ENCODE measurements at regions not wholly inside any gene's neighbourhood (a gene's known extent, or its start where the extent isn't known, plus 50 kb on each side); places are given as distances from the start of the nearest gene placed in this dataset.

GRCh38 chr14:25237845-25238244, 187.9 kb upstream of the STXBP6 start:
- no peaks in the 10 kb centered on the region for H3K27me3 Mint-ChIP-seq
- POLR2A ChIA-PET = no interaction called here

GRCh38 chr14:25233613-25234012, 183.7 kb upstream of the STXBP6 start:
- Mint-ChIP-seq H3K27me3 (no peaks in the 10 kb centered on the region), H3K4me3 (no peak overlapping the region)
- POLR2A ChIA-PET = no interaction called here

More at GRCh38 chr14:25237845-25238244, 187.9 kb upstream of the STXBP6 start:
- H3K9me3 Mint-ChIP-seq = no peaks in the 10 kb centered on the region
- no peak overlapping the region for H3K4me3 Mint-ChIP-seq
- DNase-seq = no peak
- H3K4me1 Mint-ChIP-seq = no peaks in the 10 kb centered on the region
- CTCF ChIA-PET = no interaction called here
- H3K27ac Mint-ChIP-seq = no peak overlapping the region
- H3K36me3 Mint-ChIP-seq (ENCODE audit: low read depth) = no peaks in the 10 kb centered on the region

DNA sequence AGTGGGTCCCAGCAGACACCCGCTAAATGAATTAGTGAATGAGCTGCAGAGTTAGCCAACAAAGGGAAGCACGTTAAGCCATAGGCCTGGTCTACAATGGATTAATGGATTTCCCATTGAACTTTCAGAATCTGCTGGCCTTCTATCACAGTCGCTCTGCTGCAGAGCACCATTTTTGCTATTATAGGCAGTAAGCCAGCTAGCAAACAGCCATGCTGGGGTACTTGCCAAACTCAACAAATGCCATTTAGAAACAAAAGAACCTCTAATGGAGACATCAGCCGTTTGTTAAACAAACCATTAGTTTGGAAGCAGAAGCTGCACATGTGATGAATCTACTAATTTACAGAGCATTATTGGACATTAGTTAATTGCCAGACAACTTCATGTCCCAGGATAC, 181.1 kb upstream of the STXBP6 start:
- H3K27me3 Mint-ChIP-seq = no peaks in the 10 kb centered on the region
- CTCF ChIA-PET = no interaction called here
- POLR2A ChIA-PET = no interaction called here
- no peaks in the 10 kb centered on the region for H3K36me3 Mint-ChIP-seq (ENCODE audit: low read depth)
- H3K4me1 Mint-ChIP-seq = no peaks in the 10 kb centered on the region
- no peaks in the 10 kb centered on the region for H3K9me3 Mint-ChIP-seq
- DNase-seq = no peak
- H3K27ac Mint-ChIP-seq = no peak overlapping the region
- no peak overlapping the region for H3K4me3 Mint-ChIP-seq

More at GRCh38 chr14:25233613-25234012, 183.7 kb upstream of the STXBP6 start:
- Mint-ChIP-seq H3K9me3 (no peaks in the 10 kb centered on the region), H3K36me3 (ENCODE audit: low read depth) (no peaks in the 10 kb centered on the region), H3K4me1 (no peaks in the 10 kb centered on the region), H3K27ac (no peak overlapping the region)
- no peak for DNase-seq
- CTCF ChIA-PET = no interaction called here

- H3K27me3 Mint-ChIP-seq = no peaks in the 10 kb centered on the region
- no peaks in the 10 kb centered on the region for H3K9me3 Mint-ChIP-seq
- CTCF ChIA-PET = no interaction called here
Observed at GRCh38 chr14:25226214-25226613, 176.3 kb upstream of the STXBP6 start.

GRCh38 chr14:25222256-25222655, 172.3 kb upstream of the STXBP6 start:
- ChIA-PET POLR2A (no interaction called here), CTCF (interaction anchor here (0.8 kb wide), 1 partner anchor 17 kb away, joined by 3 read pairs; no protein-coding TSS in a partner anchor)
- no peaks in the 10 kb centered on the region for H3K4me1 Mint-ChIP-seq
- H3K27me3 Mint-ChIP-seq = no peaks in the 10 kb centered on the region
- H3K36me3 Mint-ChIP-seq (ENCODE audit: low read depth) = no peaks in the 10 kb centered on the region
- no peak overlapping the region for H3K27ac Mint-ChIP-seq
- no peaks in the 10 kb centered on the region for H3K9me3 Mint-ChIP-seq
- H3K4me3 Mint-ChIP-seq = no peak overlapping the region
- no peak for DNase-seq

More at GRCh38 chr14:25226214-25226613, 176.3 kb upstream of the STXBP6 start:
- Mint-ChIP-seq H3K4me3 (no peak overlapping the region), H3K4me1 (no peaks in the 10 kb centered on the region), H3K36me3 (ENCODE audit: low read depth) (no peaks in the 10 kb centered on the region), H3K27ac (no peak overlapping the region)
- no peak for DNase-seq
- POLR2A ChIA-PET = no interaction called here

DNA sequence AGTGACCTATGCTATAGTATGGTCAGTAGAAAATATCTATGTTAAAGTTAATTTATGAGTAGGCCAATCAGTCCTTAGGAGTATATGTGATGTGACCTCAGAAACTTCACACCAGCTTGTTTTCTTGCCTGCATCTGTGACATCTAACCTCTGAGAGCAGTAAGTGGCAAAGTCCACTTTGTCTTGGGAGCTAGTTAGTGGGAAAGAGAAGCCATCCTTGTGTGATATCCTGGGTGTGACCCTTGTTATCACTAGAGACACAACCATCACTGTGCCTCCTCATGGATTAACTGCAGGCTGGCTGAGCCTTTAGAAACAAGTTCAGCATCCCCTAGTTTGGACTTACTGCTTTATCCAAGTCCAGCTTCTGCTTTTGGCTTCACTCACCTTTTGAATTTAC, 170.6 kb upstream of the STXBP6 start:
- DNase-seq = no peak
- H3K9me3 Mint-ChIP-seq = no peaks in the 10 kb centered on the region
- H3K36me3 Mint-ChIP-seq (ENCODE audit: low read depth) = no peaks in the 10 kb centered on the region
- ChIA-PET CTCF (no interaction called here), POLR2A (no interaction called here)
- H3K27ac Mint-ChIP-seq = no peak overlapping the region
- no peaks in the 10 kb centered on the region for H3K4me1 Mint-ChIP-seq
- no peaks in the 10 kb centered on the region for H3K27me3 Mint-ChIP-seq
- no peak overlapping the region for H3K4me3 Mint-ChIP-seq

GRCh38 chr14:25215607-25216006, 165.7 kb upstream of the STXBP6 start:
- Mint-ChIP-seq H3K4me3 (no peak overlapping the region), H3K36me3 (ENCODE audit: low read depth) (no peaks in the 10 kb centered on the region), H3K27me3 (no peaks in the 10 kb centered on the region), H3K4me1 (no peaks in the 10 kb centered on the region), H3K9me3 (peaks cover 2% of the 10 kb centered on the region), H3K27ac (no peak overlapping the region)
- ChIA-PET POLR2A (no interaction called here), CTCF (no interaction called here)
- no peak for DNase-seq

- CTCF ChIA-PET = no interaction called here
- H3K4me3 Mint-ChIP-seq = no peak overlapping the region
- H3K36me3 Mint-ChIP-seq (ENCODE audit: low read depth) = no peaks in the 10 kb centered on the region
- DNase-seq = no peak
- POLR2A ChIA-PET = no interaction called here
- no peaks in the 10 kb centered on the region for H3K27me3 Mint-ChIP-seq
- H3K4me1 Mint-ChIP-seq = no peaks in the 10 kb centered on the region
- H3K27ac Mint-ChIP-seq = no peak overlapping the region
- H3K9me3 Mint-ChIP-seq = peaks cover 6% of the 10 kb centered on the region
Observed at GRCh38 chr14:25197885-25198284, 147.9 kb upstream of the STXBP6 start.

DNA sequence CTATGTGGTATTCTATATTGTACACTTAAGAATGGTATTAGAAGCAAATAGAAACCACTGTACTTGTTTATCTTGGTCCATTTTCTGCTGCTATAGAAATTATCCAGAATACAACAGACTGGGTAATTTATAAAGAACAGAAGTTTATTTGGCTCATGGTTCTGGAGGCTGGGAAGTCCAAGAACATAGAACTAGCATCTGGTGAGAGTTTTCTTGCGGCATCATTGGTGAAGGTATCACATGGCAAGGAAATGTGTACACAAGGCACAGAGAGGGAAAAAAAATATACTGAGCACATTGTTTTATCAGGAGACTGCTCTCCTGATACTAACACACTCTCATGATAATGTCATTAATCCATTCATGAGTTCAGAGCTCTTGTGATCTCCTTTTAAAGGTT, 130.3 kb upstream of the STXBP6 start:
- CTCF ChIA-PET = no interaction called here
- no peaks in the 10 kb centered on the region for H3K27me3 Mint-ChIP-seq
- no peak for DNase-seq

GRCh38 chr14:25178255-25178654, 128.3 kb upstream of the STXBP6 start:
- CTCF ChIA-PET = no interaction called here
- no peak for DNase-seq
- H3K4me3 Mint-ChIP-seq = no peak overlapping the region
- POLR2A ChIA-PET = no interaction called here
- no peak overlapping the region for H3K27ac Mint-ChIP-seq
- H3K4me1 Mint-ChIP-seq = no peaks in the 10 kb centered on the region
- no peaks in the 10 kb centered on the region for H3K27me3 Mint-ChIP-seq
- H3K36me3 Mint-ChIP-seq (ENCODE audit: low read depth) = no peaks in the 10 kb centered on the region
- peaks cover 3% of the 10 kb centered on the region for H3K9me3 Mint-ChIP-seq

More for the DNA sequence above, 130.3 kb upstream of the STXBP6 start:
- no peak overlapping the region for H3K4me3 Mint-ChIP-seq
- POLR2A ChIA-PET = no interaction called here
- no peak overlapping the region for H3K27ac Mint-ChIP-seq
- H3K9me3 Mint-ChIP-seq = peaks cover 5% of the 10 kb centered on the region
- H3K36me3 Mint-ChIP-seq (ENCODE audit: low read depth) = no peaks in the 10 kb centered on the region
- no peaks in the 10 kb centered on the region for H3K4me1 Mint-ChIP-seq

- no peaks in the 10 kb centered on the region for H3K36me3 Mint-ChIP-seq (ENCODE audit: low read depth)
- ChIA-PET POLR2A (no interaction called here), CTCF (no interaction called here)
- no peaks in the 10 kb centered on the region for H3K9me3 Mint-ChIP-seq
- peaks cover 10% of the 10 kb centered on the region for H3K27me3 Mint-ChIP-seq
- no peaks in the 10 kb centered on the region for H3K4me1 Mint-ChIP-seq
- H3K27ac Mint-ChIP-seq = no peak overlapping the region
- H3K4me3 Mint-ChIP-seq = no peak overlapping the region
- DNase-seq = no peak
Observed at GRCh38 chr14:25150934-25151790, 101.2 kb upstream of the STXBP6 start.

GRCh38 chr14:25150401-25150800, 100.5 kb upstream of the STXBP6 start:
- POLR2A ChIA-PET = no interaction called here
- Mint-ChIP-seq H3K9me3 (no peaks in the 10 kb centered on the region), H3K27me3 (peaks cover 10% of the 10 kb centered on the region), H3K4me1 (no peaks in the 10 kb centered on the region), H3K36me3 (ENCODE audit: low read depth) (no peaks in the 10 kb centered on the region), H3K4me3 (no peak overlapping the region), H3K27ac (no peak overlapping the region)
- CTCF ChIA-PET = no interaction called here
- no peak for DNase-seq

- Mint-ChIP-seq H3K9me3 (no peaks in the 10 kb centered on the region), H3K27ac (no peak overlapping the region), H3K36me3 (ENCODE audit: low read depth) (no peaks in the 10 kb centered on the region), H3K27me3 (no peaks in the 10 kb centered on the region), H3K4me3 (no peak overlapping the region), H3K4me1 (no peaks in the 10 kb centered on the region)
- POLR2A ChIA-PET = no interaction called here
- CTCF ChIA-PET = no interaction called here
- no peak for DNase-seq
Observed at GRCh38 chr14:25140411-25140810, 90.5 kb upstream of the STXBP6 start.

- no peaks in the 10 kb centered on the region for H3K9me3 Mint-ChIP-seq
- no peaks in the 10 kb centered on the region for H3K4me1 Mint-ChIP-seq
- ChIA-PET POLR2A (no interaction called here), CTCF (no interaction called here)
- no peak for DNase-seq
- H3K27ac Mint-ChIP-seq = no peak overlapping the region
- peaks cover 10% of the 10 kb centered on the region for H3K27me3 Mint-ChIP-seq
- H3K36me3 Mint-ChIP-seq (ENCODE audit: low read depth) = no peaks in the 10 kb centered on the region
- H3K4me3 Mint-ChIP-seq = no peak overlapping the region
Observed at GRCh38 chr14:25136811-25137210, 86.9 kb upstream of the STXBP6 start.
